Neural progenitor cell (in vitro differentiated cells): ENCODE measurements at regions not wholly inside any gene's neighbourhood (a gene's known extent, or its start where the extent isn't known, plus 50 kb on each side); places are given as distances from the start of the nearest gene placed in this dataset.
A peak's percentile ranks its signal among the peaks of the same experiment; 100 is the strongest.

Experiments
- DNase-seq: peaks from one replicate; pipeline ENCODE4 v3.0.0-alpha.2; 2016; ENCODE audit warnings: low spot score
- H2AFZ ChIP-seq: fragments of 200-600 bp; sonication (generic); replicated peaks from 2 replicates; pipeline ENCODE4 v1.6.1; 2016; ENCODE audit warnings: antibody characterized with exemption
- H3F3A ChIP-seq: fragments of 200-600 bp; sonication (generic); 2 replicates; pipeline ENCODE4 v1.6.1; 2016; ENCODE audit warnings: antibody characterized with exemption, low read depth
- H3K27ac ChIP-seq: fragments of 200-600 bp; sonication (generic); 2 replicates; pipeline ENCODE4 v1.5.1; 2016; ENCODE audit warnings: mild to moderate bottlenecking
- H3K27me3 ChIP-seq: fragments of 200-600 bp; sonication (generic); 2 replicates; pipeline ENCODE4 v1.6.1; 2016; ENCODE audit warnings: mild to moderate bottlenecking, moderate library complexity
- H3K36me3 ChIP-seq: fragments of 200-600 bp; sonication (generic); 2 replicates; pipeline ENCODE4 v1.5.1; 2016
- H3K4me1 ChIP-seq: fragments of 200-600 bp; sonication (generic); 2 replicates; pipeline ENCODE4 v1.6.1; 2016; ENCODE audit warnings: mixed run types
- H3K4me2 ChIP-seq: fragments of 200-600 bp; sonication (generic); 2 replicates; pipeline ENCODE4 v1.6.1; 2016
- H3K4me3 ChIP-seq: fragments of 200-600 bp; sonication (generic); 2 replicates; pipeline ENCODE4 v1.5.1; 2016
- H3K79me2 ChIP-seq: fragments of 200-600 bp; sonication (generic); 2 replicates; pipeline ENCODE4 v1.6.1; 2016; ENCODE audit warnings: low read depth
- H3K9ac ChIP-seq: fragments of 200-600 bp; sonication (generic); 2 replicates; pipeline ENCODE4 v1.6.1; 2016
- H3K9me3 ChIP-seq: fragments of 200-600 bp; sonication (generic); 2 replicates; pipeline ENCODE4 v1.5.1; 2016; ENCODE audit warnings: low read depth
- H4K20me1 ChIP-seq: fragments of 200-600 bp; sonication (generic); 2 replicates; pipeline ENCODE4 v1.6.1; 2016; ENCODE audit warnings: low read depth
- H3K27ac Mint-ChIP-seq: 3 replicates; pipeline ENCODE4 v1.8.0; 2021; ENCODE audit warnings: mixed read lengths
- H3K27me3 Mint-ChIP-seq: 2 replicates; pipeline ENCODE4 v1.8.0; 2022; ENCODE audit warnings: low read depth, mild to moderate bottlenecking, inconsistent platforms, moderate library complexity, mixed read lengths; ENCODE audit not compliant: insufficient read depth
- H3K36me3 Mint-ChIP-seq: 3 replicates; pipeline ENCODE4 v1.8.0; 2021; ENCODE audit warnings: mixed read lengths
- H3K4me1 Mint-ChIP-seq: 3 replicates; pipeline ENCODE4 v1.8.0; 2021; ENCODE audit warnings: mixed read lengths
- H3K4me3 Mint-ChIP-seq: 3 replicates; pipeline ENCODE4 v1.8.0; 2021; ENCODE audit warnings: mild to moderate bottlenecking, moderate library complexity, mixed read lengths
- H3K9me3 Mint-ChIP-seq: 3 replicates; pipeline ENCODE4 v1.8.0; 2020; ENCODE audit warnings: mixed read lengths
- CTCF ChIP-seq: fragments of 200-600 bp; sonication (generic); IDR thresholded peaks from 2 replicates; pipeline ENCODE4 v1.5.1; 2017; ENCODE audit warnings: antibody characterized with exemption, mild to moderate bottlenecking
- EZH2 ChIP-seq: fragments of 200-600 bp; sonication (generic); IDR thresholded peaks from 2 replicates; pipeline ENCODE4 v1.6.1; 2017; ENCODE audit warnings: antibody characterized with exemption, mild to moderate bottlenecking, moderate library complexity
- EZH2phosphoT487 ChIP-seq: fragments of 200-600 bp; sonication (generic); IDR thresholded peaks from 2 replicates; pipeline ENCODE4 v1.6.1; 2017; ENCODE audit warnings: antibody characterized with exemption

GRCh38 chr6:15796130-15796771 is 133.4 kb upstream of the DTNBP1 start:
- no peak for DNase-seq

GRCh38 chr6:15793826-15794225 is 131.0 kb upstream of the DTNBP1 start:
- H3K9me3 ChIP-seq, result no peaks in the 10 kb centered on the region
- Mint-ChIP-seq H3K36me3 (peaks cover 1% of the 10 kb centered on the region), H3K27ac (no peak overlapping the region), H3K9me3 (peaks cover 9% of the 10 kb centered on the region), H3K4me1 (peaks cover 24% of the 10 kb centered on the region), H3K4me3 (no peak overlapping the region), H3K27me3 (peaks cover 3% of the 10 kb centered on the region)
- H2AFZ ChIP-seq, result no peak overlapping the region
- H3K79me2 ChIP-seq, result no peaks in the 10 kb centered on the region
- no peaks in the 10 kb centered on the region for H3K36me3 ChIP-seq
- no peaks in the 10 kb centered on the region for H3K4me1 ChIP-seq
- H3K27ac ChIP-seq, result no peak overlapping the region
- TF ChIP-seq EZH2phosphoT487, result no peak
- TF ChIP-seq CTCF, result no peak
- no peak for TF ChIP-seq EZH2
- no peaks in the 10 kb centered on the region for H3F3A ChIP-seq
- DNase-seq, result no peak
- no peak overlapping the region for H3K9ac ChIP-seq
- H3K4me3 ChIP-seq, result no peak overlapping the region
- H4K20me1 ChIP-seq, result no peaks in the 10 kb centered on the region
- H3K4me2 ChIP-seq, result no peak overlapping the region
- H3K27me3 ChIP-seq, result no peaks in the 10 kb centered on the region

More at GRCh38 chr6:15796130-15796771, 133.4 kb upstream of the DTNBP1 start:
- H3K27ac ChIP-seq, result no peak overlapping the region
- Mint-ChIP-seq H3K4me1 (peaks cover 21% of the 10 kb centered on the region), H3K9me3 (peaks cover 9% of the 10 kb centered on the region), H3K4me3 (no peak overlapping the region), H3K27ac (no peak overlapping the region), H3K27me3 (peaks cover 3% of the 10 kb centered on the region), H3K36me3 (peaks cover 1% of the 10 kb centered on the region)
- H3K79me2 ChIP-seq, result no peaks in the 10 kb centered on the region
- H3K4me2 ChIP-seq, result no peak overlapping the region
- no peaks in the 10 kb centered on the region for H3K36me3 ChIP-seq
- H3F3A ChIP-seq, result no peaks in the 10 kb centered on the region
- TF ChIP-seq EZH2phosphoT487 (no peak), CTCF (no peak), EZH2 (no peak)
- H3K4me1 ChIP-seq, result no peaks in the 10 kb centered on the region
- no peaks in the 10 kb centered on the region for H4K20me1 ChIP-seq
- H3K9ac ChIP-seq, result no peak overlapping the region
- no peak overlapping the region for H3K4me3 ChIP-seq
- H3K27me3 ChIP-seq, result no peaks in the 10 kb centered on the region
- H2AFZ ChIP-seq, result no peak overlapping the region
- H3K9me3 ChIP-seq, result no peaks in the 10 kb centered on the region

DNA sequence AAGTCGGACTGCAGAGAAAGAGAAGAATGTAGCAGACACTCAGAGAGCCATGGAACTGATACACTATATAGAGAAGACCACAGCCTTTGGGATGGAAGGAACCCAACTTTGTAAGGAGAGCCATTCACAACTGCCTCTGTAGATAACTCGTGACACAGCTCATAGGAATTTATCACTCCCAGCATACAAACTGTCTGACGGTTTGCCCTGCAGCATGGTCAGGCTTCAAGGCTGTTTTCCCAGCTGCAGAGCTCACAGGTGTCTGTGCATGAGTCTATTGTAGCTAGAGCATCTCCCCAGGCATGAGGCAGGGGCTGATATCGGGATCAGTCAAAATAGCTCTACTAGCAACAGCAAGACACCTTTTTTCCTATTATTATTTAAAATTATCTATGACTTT is 130.5 kb upstream of the DTNBP1 start:
- H3K27ac ChIP-seq, result no peak overlapping the region
- H3F3A ChIP-seq, result no peaks in the 10 kb centered on the region
- H3K36me3 Mint-ChIP-seq, result peaks cover 2% of the 10 kb centered on the region
- TF ChIP-seq CTCF (no peak), EZH2phosphoT487 (no peak), EZH2 (no peak)
- H3K27me3 Mint-ChIP-seq, result peaks cover 3% of the 10 kb centered on the region
- peaks cover 24% of the 10 kb centered on the region for H3K4me1 Mint-ChIP-seq
- peak overlapping the region; percentile 55 for H3K27ac Mint-ChIP-seq
- H3K79me2 ChIP-seq, result no peaks in the 10 kb centered on the region
- H3K9me3 Mint-ChIP-seq, result peaks cover 9% of the 10 kb centered on the region
- DNase-seq, result no peak
- no peak overlapping the region for H3K4me2 ChIP-seq
- H3K4me3 Mint-ChIP-seq, result no peak overlapping the region
- H3K9ac ChIP-seq, result no peak overlapping the region
- H3K36me3 ChIP-seq, result no peaks in the 10 kb centered on the region
- no peaks in the 10 kb centered on the region for H3K27me3 ChIP-seq
- H3K4me3 ChIP-seq, result no peak overlapping the region
- H2AFZ ChIP-seq, result no peak overlapping the region
- H4K20me1 ChIP-seq, result no peaks in the 10 kb centered on the region
- no peaks in the 10 kb centered on the region for H3K4me1 ChIP-seq
- H3K9me3 ChIP-seq, result no peaks in the 10 kb centered on the region
